ENCODE measurements at regions not wholly inside any gene's neighbourhood (a gene's known extent, or its start where the extent isn't known, plus 50 kb on each side); places are given as distances from the start of the nearest gene placed in this dataset.

GRCh38 chr1:190540366-190540765, 62.7 kb upstream of the BRINP3 start:
- FAIRE-seq (no peak), DNase-seq (ENCODE audit: insufficient read length, low spot score) (no peak)
- TF ChIP-seq POLR2A (IDR thresholded peaks at IDR 0.05; ENCODE audit: low read depth, low read length): no peak

- FAIRE-seq: no peak
- no peak for DNase-seq (ENCODE audit: insufficient read length, low spot score)
- TF ChIP-seq POLR2A (IDR thresholded peaks at IDR 0.05; ENCODE audit: low read depth, low read length): no peak
These were observed 74.0 kb upstream of the BRINP3 start for GRCh38 chr1:190551638-190552037.

GRCh38 chr1:190560161-190560681, 82.6 kb upstream of the BRINP3 start:
- DNase-seq (ENCODE audit: insufficient read length, low spot score) (no peak), FAIRE-seq (no peak)
- no peak for TF ChIP-seq POLR2A (IDR thresholded peaks at IDR 0.05; ENCODE audit: low read depth, low read length)

GRCh38 chr1:190563230-190563629, 85.6 kb upstream of the BRINP3 start:
- FAIRE-seq (no peak), DNase-seq (ENCODE audit: insufficient read length, low spot score) (no peak)
- no peak for TF ChIP-seq POLR2A (IDR thresholded peaks at IDR 0.05; ENCODE audit: low read depth, low read length)

- no peak for FAIRE-seq
- no peak for DNase-seq (ENCODE audit: insufficient read length, low spot score)
- TF ChIP-seq POLR2A (IDR thresholded peaks at IDR 0.05; ENCODE audit: low read depth, low read length): no peak
These were observed 86.5 kb upstream of the BRINP3 start for GRCh38 chr1:190564117-190564516.

- TF ChIP-seq POLR2A (IDR thresholded peaks at IDR 0.05; ENCODE audit: low read depth, low read length): no peak
- FAIRE-seq (no peak), DNase-seq (ENCODE audit: insufficient read length, low spot score) (no peak)
These were observed 100.4 kb upstream of the BRINP3 start for GRCh38 chr1:190578017-190578416.

GRCh38 chr1:190578526-190578925, 100.9 kb upstream of the BRINP3 start:
- no peak for DNase-seq (ENCODE audit: insufficient read length, low spot score)
- no peak for TF ChIP-seq POLR2A (IDR thresholded peaks at IDR 0.05; ENCODE audit: low read depth, low read length)
- FAIRE-seq: no peak

- FAIRE-seq: peak; percentile 45
- TF ChIP-seq POLR2A (IDR thresholded peaks at IDR 0.05; ENCODE audit: low read depth, low read length): no peak
These were observed 102.0 kb upstream of the BRINP3 start for GRCh38 chr1:190579552-190580193.

GRCh38 chr1:190583862-190584261, 106.2 kb upstream of the BRINP3 start:
- DNase-seq (ENCODE audit: insufficient read length, low spot score) (no peak), FAIRE-seq (no peak)
- TF ChIP-seq POLR2A (IDR thresholded peaks at IDR 0.05; ENCODE audit: low read depth, low read length): no peak

More at GRCh38 chr1:190579552-190580193, 102.0 kb upstream of the BRINP3 start:
- no peak for DNase-seq (ENCODE audit: insufficient read length, low spot score)

- no peak for TF ChIP-seq POLR2A (IDR thresholded peaks at IDR 0.05; ENCODE audit: low read depth, low read length)
- DNase-seq (ENCODE audit: insufficient read length, low spot score): no peak
- no peak for FAIRE-seq
These were observed 110.8 kb upstream of the BRINP3 start for GRCh38 chr1:190588424-190588823.

GRCh38 chr1:190595438-190595837, 117.8 kb upstream of the BRINP3 start:
- FAIRE-seq: no peak
- no peak for TF ChIP-seq POLR2A (IDR thresholded peaks at IDR 0.05; ENCODE audit: low read depth, low read length)
- DNase-seq (ENCODE audit: insufficient read length, low spot score): no peak

GRCh38 chr1:190597294-190597693, 119.6 kb upstream of the BRINP3 start:
- DNase-seq (ENCODE audit: insufficient read length, low spot score) (no peak), FAIRE-seq (no peak)
- no peak for TF ChIP-seq POLR2A (IDR thresholded peaks at IDR 0.05; ENCODE audit: low read depth, low read length)

- TF ChIP-seq POLR2A (IDR thresholded peaks at IDR 0.05; ENCODE audit: low read depth, low read length): no peak
- DNase-seq (ENCODE audit: insufficient read length, low spot score): no peak
- no peak for FAIRE-seq
These were observed 122.0 kb upstream of the BRINP3 start for GRCh38 chr1:190599670-190600069.

GRCh38 chr1:190602325-190602724, 124.7 kb upstream of the BRINP3 start:
- no peak for FAIRE-seq
- TF ChIP-seq POLR2A (IDR thresholded peaks at IDR 0.05; ENCODE audit: low read depth, low read length): no peak
- no peak for DNase-seq (ENCODE audit: insufficient read length, low spot score)

GRCh38 chr1:190608282-190608681, 130.6 kb upstream of the BRINP3 start:
- FAIRE-seq (no peak), DNase-seq (ENCODE audit: insufficient read length, low spot score) (no peak)
- no peak for TF ChIP-seq POLR2A (IDR thresholded peaks at IDR 0.05; ENCODE audit: low read depth, low read length)

All from H54 (cell line).